ENCODE measurements at regions not wholly inside any gene's neighbourhood (a gene's known extent, or its start where the extent isn't known, plus 50 kb on each side); places are given as distances from the start of the nearest gene placed in this dataset.
A peak's percentile ranks its signal among the peaks of the same experiment; 100 is the strongest.
"Not testable (repeated sequence)": the region's sequence is repeated elsewhere in the genome, so short reads cannot be mapped to it uniquely, and the experiment has no call there.

- no peak for DNase-seq
Observed at GRCh38 chr6:134665029-134665723, 284.7 kb downstream of the ALDH8A1 start.

- no peak for DNase-seq
Observed at GRCh38 chr6:134663800-134664535, 285.9 kb downstream of the ALDH8A1 start.

DNA sequence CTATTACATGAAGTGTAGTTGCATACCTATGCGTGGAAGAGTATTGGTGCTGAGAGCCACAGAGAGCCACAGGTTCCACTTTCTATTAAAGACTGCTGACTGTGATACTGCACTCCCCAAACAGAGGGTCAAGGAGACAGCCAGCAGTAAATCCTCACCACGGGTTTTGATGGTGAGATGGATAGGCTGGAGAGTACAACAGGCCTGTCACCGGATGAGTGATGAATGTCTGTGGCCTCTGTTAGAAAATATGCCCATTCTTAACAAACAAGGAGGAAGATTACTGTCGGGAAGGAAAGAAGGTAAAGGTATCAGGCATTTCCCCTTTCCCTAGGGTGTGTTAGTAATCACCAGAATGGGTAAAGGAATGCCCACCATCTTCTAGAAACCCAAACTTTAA lies 286.5 kb downstream of the ALDH8A1 start:
- no peak for DNase-seq

DNA sequence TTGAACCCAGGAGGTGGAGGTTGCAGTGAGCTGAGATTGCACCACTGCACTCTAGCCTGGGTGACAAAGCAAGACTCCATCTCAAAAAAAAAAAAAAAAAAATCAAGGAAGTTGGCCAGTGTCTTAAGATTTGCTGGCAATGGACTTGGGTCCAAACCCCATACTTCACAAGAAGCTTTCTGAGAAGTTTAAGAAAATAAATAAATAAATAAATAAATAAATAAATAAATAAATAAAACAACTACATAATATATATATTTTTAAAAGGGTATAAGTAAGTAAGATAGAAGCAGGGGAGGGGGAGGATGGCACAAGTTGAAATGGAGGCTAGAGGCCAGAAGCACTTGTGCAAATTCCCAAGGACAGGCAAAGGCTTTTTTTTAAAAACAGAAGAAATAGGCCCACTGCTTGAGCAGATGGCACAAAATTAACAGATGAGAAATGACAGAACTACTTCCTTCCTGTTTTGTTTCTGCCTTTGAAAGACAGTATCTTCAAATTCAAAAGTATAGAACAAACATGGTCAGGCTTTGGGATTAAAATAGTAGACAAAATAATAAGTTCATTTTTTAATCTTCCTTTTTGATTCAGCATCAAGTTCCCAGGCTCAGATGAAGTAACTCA lies 287.7 kb downstream of the ALDH8A1 start:
- DNase-seq: no peak

- not testable (repeated sequence) for DNase-seq
Observed at GRCh38 chr6:134659885-134660284, 290.0 kb downstream of the ALDH8A1 start.

GRCh38 chr6:134658596-134658995 lies 291.3 kb downstream of the ALDH8A1 start:
- no peak for DNase-seq

- DNase-seq: no peak
Observed at GRCh38 chr6:134657751-134658527, 292.0 kb downstream of the ALDH8A1 start.

DNA sequence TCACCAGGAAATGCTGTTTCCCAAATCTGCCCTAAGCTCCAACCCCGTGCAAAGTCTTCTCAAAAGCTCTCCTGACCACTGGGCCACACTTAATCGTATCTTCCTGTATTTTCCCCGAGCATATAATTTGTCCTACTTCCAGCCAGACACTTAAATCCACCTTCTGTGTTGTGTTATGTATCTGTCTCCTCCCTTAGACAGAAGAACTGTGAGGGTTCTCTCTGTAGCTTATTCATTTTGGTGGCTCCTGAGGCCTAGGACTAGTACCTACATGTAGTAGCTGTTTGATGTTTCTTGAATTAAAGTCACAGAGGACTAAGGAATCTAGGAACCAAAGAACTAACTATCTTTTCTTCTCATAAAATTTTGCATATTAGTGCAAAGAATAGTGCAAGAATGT lies 292.6 kb downstream of the ALDH8A1 start:
- no peak for DNase-seq

DNA sequence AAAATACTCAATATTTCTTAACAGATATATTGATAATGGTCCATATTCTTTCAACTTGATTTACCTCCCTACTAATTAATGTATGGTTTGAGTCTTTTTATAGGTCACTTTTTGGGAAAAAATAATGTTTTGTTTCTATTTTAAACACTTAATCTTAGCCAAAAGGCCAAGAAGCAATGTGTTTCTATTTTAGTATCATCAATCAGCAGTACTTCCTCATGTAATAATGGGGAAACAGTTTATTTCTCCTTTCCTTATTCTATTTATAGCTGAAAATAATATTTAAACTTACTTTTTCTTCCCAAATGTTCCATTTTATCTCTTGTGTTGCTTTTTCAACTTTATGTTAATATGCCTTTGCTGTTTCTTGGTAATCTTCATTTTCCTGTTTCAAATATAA lies 295.1 kb downstream of the ALDH8A1 start:
- no peak for DNase-seq

GRCh38 chr6:134651519-134651918 lies 298.4 kb downstream of the ALDH8A1 start:
- DNase-seq: no peak

DNA sequence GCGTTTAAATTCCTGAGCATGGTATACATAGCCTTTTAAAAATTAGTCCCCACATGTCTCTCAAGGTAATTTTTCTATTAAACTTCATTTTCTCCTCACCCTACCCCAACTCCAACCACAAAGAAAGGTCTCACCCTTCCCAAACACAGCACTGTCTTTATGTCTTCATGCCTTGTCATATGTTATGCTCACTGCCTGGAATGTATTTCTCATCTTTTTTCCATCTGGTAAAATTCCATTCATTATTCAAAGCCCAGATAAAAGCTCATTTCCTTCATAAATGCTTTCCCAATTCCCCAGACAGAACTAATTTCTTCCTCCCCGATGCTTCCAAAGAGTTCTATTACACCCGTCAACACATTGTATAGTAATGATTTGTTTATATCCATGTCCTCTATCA lies 302.0 kb downstream of the ALDH8A1 start:
- DNase-seq: no peak

DNA sequence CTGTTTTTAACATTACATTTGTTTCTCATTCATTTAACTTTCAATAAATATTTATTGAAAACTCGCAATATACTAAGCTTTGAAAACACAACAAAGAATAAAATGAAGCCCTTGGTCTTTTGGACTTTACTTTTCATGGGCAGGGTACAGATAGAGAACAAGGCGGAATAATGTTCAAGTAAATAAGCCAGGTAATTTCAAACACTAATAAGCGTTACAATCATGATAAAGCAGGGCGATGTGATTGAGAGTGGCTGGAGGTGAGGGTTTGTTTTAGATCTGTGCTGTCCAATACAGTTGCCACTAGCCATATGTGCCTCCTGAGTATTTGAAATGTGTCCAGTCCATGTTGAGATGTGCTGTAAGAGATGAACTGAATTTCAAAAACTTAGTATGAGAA lies 307.1 kb downstream of the ALDH8A1 start:
- no peak for DNase-seq

DNA sequence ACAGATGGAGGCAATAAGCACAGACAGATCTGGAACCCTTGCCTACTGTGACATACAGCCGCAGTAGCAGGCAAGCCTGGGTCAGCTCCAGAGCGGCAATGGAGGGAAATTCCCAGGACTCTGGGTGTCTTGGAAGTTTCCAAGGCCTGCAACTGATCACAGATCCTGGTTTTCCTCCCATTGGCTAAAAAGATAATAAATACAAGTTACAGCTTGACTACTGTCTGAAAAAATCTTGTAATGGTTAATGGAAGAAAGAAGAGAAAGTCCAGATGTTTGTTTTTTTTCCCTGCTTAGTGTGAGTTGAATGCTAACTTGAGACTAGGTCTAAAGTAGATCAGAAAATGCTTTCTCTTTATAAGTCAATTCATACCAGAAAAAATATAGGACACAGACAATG lies 307.6 kb downstream of the ALDH8A1 start:
- no peak for DNase-seq

GRCh38 chr6:134640975-134641429 lies 308.9 kb downstream of the ALDH8A1 start:
- peak; percentile 86 for DNase-seq

DNA sequence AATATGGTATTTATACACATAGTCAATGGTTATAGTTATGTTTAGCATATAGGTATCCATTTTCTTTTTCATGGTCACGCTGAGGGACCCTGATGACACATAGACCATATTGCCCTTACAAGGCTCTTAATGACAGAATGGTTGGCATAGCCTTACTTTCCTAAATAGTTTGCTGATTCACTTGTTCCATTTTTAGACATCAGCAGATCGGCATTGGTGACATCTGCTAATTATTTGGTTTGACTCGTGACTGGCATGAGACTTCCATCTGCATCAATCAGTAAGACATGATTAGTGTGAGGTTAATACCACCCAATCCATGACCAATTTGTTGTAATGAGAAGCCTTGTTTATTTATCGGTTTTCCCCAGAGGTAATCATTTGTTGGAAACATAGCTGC lies 309.7 kb downstream of the ALDH8A1 start:
- DNase-seq: no peak

GRCh38 chr6:134637847-134638437 lies 312.0 kb downstream of the ALDH8A1 start:
- no peak for DNase-seq

DNA sequence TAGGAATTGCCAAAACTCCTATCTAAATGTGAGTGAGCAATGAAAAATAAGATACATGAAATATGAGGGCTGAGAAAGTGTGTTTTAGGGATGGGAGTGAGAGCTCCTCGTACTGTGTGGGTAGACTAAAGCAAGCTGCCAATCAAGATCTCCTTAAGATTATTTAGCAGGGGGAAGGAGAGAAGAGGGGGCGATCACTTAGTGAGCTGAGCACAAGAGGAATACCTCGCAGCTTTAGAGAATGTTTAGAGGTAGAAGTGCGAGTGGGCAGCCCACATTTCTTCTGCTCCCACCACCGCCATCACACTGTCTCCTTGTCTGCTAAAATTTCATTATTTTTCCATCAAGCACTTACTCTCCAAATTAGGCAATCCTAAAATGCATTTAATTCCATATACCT lies 312.6 kb downstream of the ALDH8A1 start:
- no peak for DNase-seq

GRCh38 chr6:134636186-134636799 lies 313.6 kb downstream of the ALDH8A1 start:
- peak; percentile 60 for DNase-seq

DNA sequence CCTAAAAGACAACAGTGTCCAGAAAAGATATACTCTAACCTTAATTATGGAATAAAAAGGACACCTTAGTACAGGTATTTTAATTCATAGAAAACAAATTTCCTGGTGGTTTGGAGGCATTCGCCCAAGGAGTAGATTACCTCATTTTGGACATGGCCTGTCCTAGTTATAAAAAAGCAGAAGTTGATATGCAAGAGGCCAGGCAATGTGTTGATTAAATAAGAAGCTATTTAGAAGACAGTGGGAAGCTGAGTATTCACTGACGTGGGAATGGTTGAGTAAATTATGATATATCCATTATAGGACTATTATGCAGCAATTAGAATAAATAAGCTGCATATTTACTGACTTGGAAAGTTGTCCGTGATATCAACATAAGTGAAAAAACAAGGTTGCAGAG lies 314.9 kb downstream of the ALDH8A1 start:
- no peak for DNase-seq

DNA sequence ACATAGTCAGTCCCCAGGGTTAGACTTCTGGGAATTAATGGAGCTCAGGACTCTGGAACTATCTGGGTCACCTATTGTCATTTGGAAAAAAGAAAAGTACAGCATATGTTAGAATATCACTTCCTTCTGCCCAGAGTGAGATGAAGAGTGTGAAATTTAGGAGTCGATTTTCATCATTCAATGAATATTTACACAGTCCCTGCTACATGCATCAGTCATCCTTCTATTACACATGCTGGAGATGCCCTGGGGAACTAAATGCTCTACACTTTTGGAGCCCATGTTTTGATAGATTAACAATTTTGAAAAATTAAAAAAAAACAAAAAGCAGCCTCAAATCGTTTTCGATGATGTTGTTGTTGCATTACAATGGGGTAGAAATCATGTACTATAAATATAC lies 315.4 kb downstream of the ALDH8A1 start:
- no peak for DNase-seq

- DNase-seq: peak; percentile 43
Observed at GRCh38 chr6:134632982-134633940, 315.3 kb upstream of the SGK1 start.

Measured in CD4-positive, alpha-beta T cell treated with Interleukin-4 for 4 hours (primary cell).